Skeletal muscle satellite cell (primary cell): ENCODE measurements at regions not wholly inside any gene's neighbourhood (a gene's known extent, or its start where the extent isn't known, plus 50 kb on each side); places are given as distances from the start of the nearest gene placed in this dataset.

Experiments used
- H3K27me3 ChIP-seq: 2 replicates; pipeline ENCODE4 v1.7.0; 2013; ENCODE audit warnings: low read length; ENCODE audit not compliant: control insufficient read depth, insufficient read depth
- H3K36me3 ChIP-seq: 2 replicates; pipeline ENCODE4 v1.7.0; 2013; ENCODE audit warnings: mild to moderate bottlenecking, control low read depth, low read length; ENCODE audit not compliant: insufficient read depth
- H3K4me1 ChIP-seq: 2 replicates; pipeline ENCODE4 v1.7.0; 2013; ENCODE audit warnings: low read length; ENCODE audit not compliant: control insufficient read depth, insufficient read depth
- H3K4me2 ChIP-seq: 2 replicates; pipeline ENCODE4 v1.7.0; 2013; ENCODE audit warnings: mild to moderate bottlenecking, low read length
- H3K4me3 ChIP-seq: 2 replicates; pipeline ENCODE4 v1.7.0; 2013; ENCODE audit warnings: low read length
- H3K9ac ChIP-seq: 2 replicates; pipeline ENCODE4 v1.7.0; 2013; ENCODE audit warnings: mild to moderate bottlenecking, low read depth, low read length, moderate library complexity
- H3K9me3 ChIP-seq: replicated peaks from 2 replicates; pipeline ENCODE4 v1.7.0; 2013; ENCODE audit warnings: mild to moderate bottlenecking, control low read depth, low read length

DNA sequence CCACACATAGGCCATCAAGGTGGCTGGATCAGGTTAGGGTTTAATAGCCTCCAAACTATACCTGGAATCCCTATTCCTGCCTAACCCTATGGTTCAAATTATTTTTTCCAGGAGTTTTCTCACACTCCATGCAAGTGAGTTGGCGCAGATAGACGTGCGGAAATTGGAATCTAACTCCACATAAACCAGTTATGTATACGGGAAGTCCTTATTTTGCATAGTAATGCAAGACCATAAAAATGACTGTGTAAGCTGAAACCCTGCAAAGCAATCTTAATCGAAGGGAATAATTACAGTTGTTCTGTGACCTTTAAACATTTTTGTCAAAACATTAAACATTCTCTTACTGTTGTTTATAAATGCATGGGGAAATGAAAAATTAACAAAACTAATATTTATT, 200.1 kb upstream of the SIX2 start:
- Histone ChIP-seq H3K9me3 (no peaks in the 10 kb centered on the region), H3K4me2 (no peak overlapping the region), H3K27me3 (no peaks in the 10 kb centered on the region), H3K4me1 (no peaks in the 10 kb centered on the region), H3K4me3 (no peak overlapping the region), H3K36me3 (no peaks in the 10 kb centered on the region), H3K9ac (no peak overlapping the region)

DNA sequence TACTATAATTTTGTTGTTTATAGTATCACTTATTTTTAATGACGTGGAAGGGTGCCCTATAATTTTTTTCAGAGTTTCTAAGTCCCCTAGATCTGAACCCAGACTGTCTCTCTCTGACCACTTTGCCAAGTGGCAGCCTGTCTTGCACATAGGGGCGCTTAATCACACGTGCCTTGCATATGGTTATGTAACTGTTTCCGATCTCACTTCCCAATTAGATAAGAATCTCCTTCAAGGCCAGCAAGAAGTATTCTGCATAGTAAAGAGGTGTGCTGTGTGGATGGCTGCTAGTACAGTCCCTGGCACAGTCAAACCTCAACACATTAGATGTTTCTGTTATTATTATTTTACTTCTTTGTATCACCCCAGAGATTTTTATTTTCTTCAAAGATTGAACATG, 197.8 kb upstream of the SIX2 start:
- H3K4me1 ChIP-seq, result no peaks in the 10 kb centered on the region
- no peak overlapping the region for H3K4me2 ChIP-seq
- H3K36me3 ChIP-seq, result no peaks in the 10 kb centered on the region
- no peaks in the 10 kb centered on the region for H3K27me3 ChIP-seq
- no peak overlapping the region for H3K4me3 ChIP-seq
- H3K9me3 ChIP-seq, result no peaks in the 10 kb centered on the region
- H3K9ac ChIP-seq, result no peak overlapping the region

DNA sequence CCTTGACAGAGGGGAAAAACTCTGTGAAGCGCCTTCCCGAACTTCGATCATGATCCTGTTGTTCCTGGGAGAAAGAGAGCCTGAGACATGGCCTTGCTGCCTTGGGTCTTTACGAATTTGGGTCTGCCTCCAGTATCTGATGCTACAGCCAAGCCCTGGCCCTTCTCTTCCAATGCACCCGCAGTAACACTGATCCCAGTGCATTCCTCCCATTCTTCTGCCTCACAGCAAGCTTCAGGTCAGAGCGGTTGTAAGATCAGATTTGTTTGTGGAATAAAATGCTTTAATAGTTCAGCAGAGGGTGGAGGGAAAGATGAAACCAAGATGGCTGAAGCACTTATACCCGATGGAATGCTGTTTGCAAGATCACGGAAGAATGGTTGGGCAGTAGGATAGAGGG, 196.7 kb upstream of the SIX2 start:
- H3K36me3 ChIP-seq, result no peaks in the 10 kb centered on the region

DNA sequence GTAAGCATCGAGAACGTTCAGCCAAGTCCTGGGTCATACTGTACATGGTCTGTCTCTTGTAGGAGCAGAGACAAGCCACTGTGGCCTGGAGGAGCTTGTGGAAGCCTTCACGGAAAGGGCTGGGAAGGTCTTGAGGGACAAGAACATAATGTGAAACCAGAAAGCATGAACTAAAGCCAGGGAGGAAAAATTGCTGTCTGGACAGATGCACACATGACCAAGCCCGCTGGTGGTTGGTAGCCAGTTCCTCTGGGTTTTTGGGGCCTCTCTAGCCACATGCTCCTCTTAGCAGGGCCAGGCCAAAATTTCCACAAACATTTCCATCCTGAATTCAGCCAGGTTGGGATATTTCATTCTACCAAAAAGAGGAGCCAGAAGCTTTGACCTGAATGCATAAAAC, 196.2 kb upstream of the SIX2 start:
- H3K27me3 ChIP-seq, result no peaks in the 10 kb centered on the region
- no peaks in the 10 kb centered on the region for H3K9me3 ChIP-seq
- no peak overlapping the region for H3K4me3 ChIP-seq
- H3K4me1 ChIP-seq, result peaks cover under 1% of the 10 kb centered on the region
- H3K36me3 ChIP-seq, result no peaks in the 10 kb centered on the region
- no peak overlapping the region for H3K9ac ChIP-seq
- H3K4me2 ChIP-seq, result no peak overlapping the region

More for the DNA sequence above, 196.7 kb upstream of the SIX2 start:
- no peak overlapping the region for H3K4me2 ChIP-seq
- H3K4me3 ChIP-seq, result no peak overlapping the region
- H3K27me3 ChIP-seq, result no peaks in the 10 kb centered on the region
- H3K9ac ChIP-seq, result no peak overlapping the region
- H3K9me3 ChIP-seq, result no peaks in the 10 kb centered on the region
- H3K4me1 ChIP-seq, result no peaks in the 10 kb centered on the region

DNA sequence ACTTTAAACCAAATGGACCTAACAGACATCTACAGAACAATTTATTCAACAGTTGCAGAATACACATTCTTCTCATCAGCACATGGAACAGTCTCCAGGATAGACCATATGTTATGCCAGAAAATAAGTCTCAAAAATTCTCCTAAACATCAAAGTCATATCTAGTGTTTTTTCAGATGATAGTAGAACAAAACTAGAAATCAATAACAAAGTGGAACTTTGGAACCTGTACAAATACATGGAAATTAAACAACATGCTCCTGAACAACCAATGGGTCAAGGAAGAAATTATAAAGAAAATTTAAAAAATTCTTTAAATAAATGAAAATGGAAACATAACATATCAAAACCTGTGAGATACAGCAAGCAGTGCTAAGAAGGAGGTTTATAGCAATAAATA, 194.1 kb upstream of the SIX2 start:
- Histone ChIP-seq H3K36me3 (no peaks in the 10 kb centered on the region), H3K27me3 (no peaks in the 10 kb centered on the region), H3K4me1 (peaks cover 11% of the 10 kb centered on the region), H3K9me3 (no peaks in the 10 kb centered on the region), H3K4me3 (no peak overlapping the region), H3K4me2 (no peak overlapping the region), H3K9ac (no peak overlapping the region)

DNA sequence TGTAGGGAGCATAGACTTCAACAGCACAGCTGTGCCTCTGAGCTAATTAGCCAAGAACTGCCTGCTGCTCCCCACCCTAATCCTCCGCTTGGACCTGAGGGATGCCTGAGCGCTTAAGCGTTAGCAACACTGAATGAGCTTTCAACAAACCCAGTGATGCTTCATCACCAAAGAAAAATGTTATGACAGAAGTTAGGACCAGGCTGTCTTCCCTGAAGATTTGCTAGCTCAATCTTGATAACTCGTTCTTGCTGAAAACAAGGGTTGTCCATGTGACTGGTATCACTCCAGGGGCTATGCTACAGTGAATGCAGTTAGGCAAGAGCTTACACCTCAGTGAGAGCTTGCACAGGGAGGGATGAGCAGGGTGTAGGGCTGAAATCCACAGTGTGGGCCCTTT, 190.7 kb upstream of the SIX2 start:
- Histone ChIP-seq H3K27me3 (no peaks in the 10 kb centered on the region), H3K4me2 (peak overlapping the region; percentile 26), H3K9ac (peak overlapping the region; percentile 19), H3K9me3 (no peaks in the 10 kb centered on the region), H3K4me1 (peaks cover 13% of the 10 kb centered on the region), H3K36me3 (no peaks in the 10 kb centered on the region), H3K4me3 (no peak overlapping the region)

DNA sequence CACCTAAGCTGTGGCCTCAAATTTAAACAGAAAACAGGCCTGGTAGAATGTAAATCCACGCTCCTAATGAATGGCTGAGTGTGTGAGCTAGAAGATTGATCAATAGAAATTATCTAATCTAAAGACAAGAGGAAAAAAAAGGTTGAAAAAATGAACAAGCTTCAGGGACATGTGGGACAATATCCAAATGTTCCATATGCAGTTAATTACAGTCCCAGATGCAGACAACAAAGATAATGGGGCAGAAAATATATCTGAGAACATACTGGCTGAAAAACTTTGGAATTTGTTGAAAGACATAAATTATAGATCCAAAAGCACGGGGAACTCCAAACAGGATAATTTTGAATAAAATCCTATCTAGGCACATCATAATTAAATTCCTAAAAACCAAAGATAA, 186.7 kb upstream of the SIX2 start:
- H3K9ac ChIP-seq, result no peak overlapping the region
- H3K4me1 ChIP-seq, result peaks cover 41% of the 10 kb centered on the region
- H3K4me3 ChIP-seq, result no peak overlapping the region
- H3K36me3 ChIP-seq, result no peaks in the 10 kb centered on the region
- H3K4me2 ChIP-seq, result no peak overlapping the region
- H3K27me3 ChIP-seq, result no peaks in the 10 kb centered on the region
- no peaks in the 10 kb centered on the region for H3K9me3 ChIP-seq

DNA sequence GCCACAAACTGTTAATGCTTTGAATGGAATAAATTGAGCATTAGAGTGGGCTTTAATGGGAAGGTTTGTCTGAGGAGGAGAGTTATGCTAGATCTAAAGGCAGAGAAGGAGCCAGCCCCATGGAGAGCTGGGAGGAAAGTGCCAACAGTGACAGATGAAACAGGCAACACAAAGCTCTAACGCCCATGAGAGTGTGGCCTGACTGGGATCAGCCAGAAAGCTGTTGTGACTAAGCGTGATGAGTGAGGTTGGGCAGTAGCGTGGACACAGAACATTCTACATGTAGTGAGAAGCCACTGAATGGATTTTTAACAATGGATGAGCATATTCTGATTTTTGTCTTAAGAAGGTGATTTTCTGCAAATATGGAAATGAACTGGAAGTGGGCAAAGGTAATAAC, 185.3 kb upstream of the SIX2 start:
- H3K4me3 ChIP-seq, result no peak overlapping the region
- no peaks in the 10 kb centered on the region for H3K36me3 ChIP-seq
- H3K4me2 ChIP-seq, result no peak overlapping the region
- no peaks in the 10 kb centered on the region for H3K27me3 ChIP-seq
- no peaks in the 10 kb centered on the region for H3K9me3 ChIP-seq
- H3K9ac ChIP-seq, result no peak overlapping the region
- H3K4me1 ChIP-seq, result peaks cover 45% of the 10 kb centered on the region

DNA sequence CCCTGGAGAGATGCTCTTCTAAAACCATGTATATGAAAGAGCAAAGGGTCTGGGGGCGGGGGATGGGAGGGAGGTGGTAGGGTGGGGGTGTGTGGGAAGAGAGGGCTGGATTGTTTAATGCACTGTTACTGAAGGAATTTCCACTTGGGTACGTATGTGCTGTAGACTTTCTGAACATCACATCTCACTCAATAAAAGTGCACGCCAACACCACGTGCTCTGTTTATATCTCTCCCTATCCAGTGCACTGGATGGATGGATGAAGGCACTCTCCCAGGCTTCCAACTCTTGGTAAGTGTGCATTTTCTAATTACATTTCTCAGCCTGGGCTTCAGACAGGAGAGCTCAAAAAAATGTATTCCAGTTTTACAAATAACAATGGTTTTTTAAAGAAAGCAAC, 184.3 kb upstream of the SIX2 start:
- Histone ChIP-seq H3K9me3 (no peaks in the 10 kb centered on the region), H3K9ac (no peak overlapping the region), H3K27me3 (no peaks in the 10 kb centered on the region), H3K4me2 (no peak overlapping the region), H3K4me3 (no peak overlapping the region), H3K36me3 (no peaks in the 10 kb centered on the region), H3K4me1 (peaks cover 45% of the 10 kb centered on the region)

DNA sequence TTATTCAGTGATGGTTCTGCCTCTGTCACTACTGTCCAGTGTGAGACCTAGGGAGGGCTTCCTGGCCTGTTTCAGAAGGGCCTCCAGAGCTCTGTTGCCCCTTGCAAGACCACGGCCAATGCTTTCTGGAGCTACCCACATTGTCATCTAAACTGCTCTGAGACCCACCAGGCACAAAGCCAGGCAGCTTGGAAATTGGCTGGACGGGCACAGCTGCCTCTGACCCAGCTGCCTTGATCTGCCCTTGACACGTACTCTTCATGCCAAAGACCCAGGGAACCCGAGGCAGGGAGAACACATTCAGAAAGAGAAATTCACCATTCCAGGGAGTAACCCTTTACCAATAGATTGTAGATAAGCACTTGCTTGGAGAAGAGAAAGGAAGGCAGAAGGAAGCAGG, 183.7 kb upstream of the SIX2 start:
- Histone ChIP-seq H3K4me3 (no peak overlapping the region), H3K4me1 (peaks cover 45% of the 10 kb centered on the region), H3K9ac (no peak overlapping the region), H3K4me2 (no peak overlapping the region), H3K27me3 (no peaks in the 10 kb centered on the region), H3K9me3 (no peaks in the 10 kb centered on the region), H3K36me3 (no peaks in the 10 kb centered on the region)

DNA sequence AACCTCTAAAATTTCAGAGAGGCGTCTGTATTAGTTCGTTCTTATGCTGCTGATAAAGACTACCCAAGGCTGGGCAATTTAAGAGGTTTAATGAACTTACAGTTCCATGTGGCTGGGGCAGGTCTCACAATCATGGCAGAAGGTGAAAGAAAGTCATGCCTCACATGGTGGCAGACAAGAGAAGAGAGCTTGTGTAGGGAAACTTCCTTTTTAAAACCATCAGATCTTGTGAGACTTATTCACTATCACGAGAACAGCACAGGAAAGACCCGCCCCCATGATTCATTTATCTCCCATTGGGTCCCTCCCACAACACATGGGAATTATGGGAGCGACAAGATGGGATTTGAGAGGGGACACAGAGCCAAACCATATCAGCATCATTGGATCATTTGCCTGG, 183.2 kb upstream of the SIX2 start:
- H3K9ac ChIP-seq, result peak overlapping the region; percentile 89
- peaks cover 45% of the 10 kb centered on the region for H3K4me1 ChIP-seq
- no peaks in the 10 kb centered on the region for H3K36me3 ChIP-seq
- no peaks in the 10 kb centered on the region for H3K27me3 ChIP-seq
- no peaks in the 10 kb centered on the region for H3K9me3 ChIP-seq
- H3K4me2 ChIP-seq, result peak overlapping the region; percentile 79
- H3K4me3 ChIP-seq, result peak overlapping the region; percentile 62

DNA sequence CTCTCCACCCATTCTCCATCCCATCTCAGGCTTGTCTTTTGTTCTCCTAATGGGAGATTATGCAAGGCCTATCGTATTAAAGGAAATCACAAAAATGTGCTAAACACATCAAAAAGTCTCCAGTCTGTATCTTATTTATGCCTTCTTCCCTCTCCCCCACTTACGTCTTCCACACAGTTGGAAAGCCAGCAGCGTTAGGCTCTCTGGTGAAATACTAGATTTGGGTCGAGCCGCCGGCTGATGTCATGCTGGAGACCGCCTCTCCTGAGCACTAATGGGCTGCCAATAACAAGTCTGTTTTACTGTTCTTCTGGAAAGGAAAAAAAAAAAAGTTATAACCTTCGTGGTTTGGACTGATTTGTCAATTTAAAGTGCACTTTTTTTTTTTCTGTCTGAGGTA, 182.7 kb upstream of the SIX2 start:
- Histone ChIP-seq H3K9me3 (no peaks in the 10 kb centered on the region), H3K9ac (peak overlapping the region; percentile 89), H3K27me3 (no peaks in the 10 kb centered on the region), H3K36me3 (no peaks in the 10 kb centered on the region), H3K4me3 (peak overlapping the region; percentile 62), H3K4me1 (peaks cover 45% of the 10 kb centered on the region), H3K4me2 (peak overlapping the region; percentile 79)
